HG03064 (cell line): ENCODE measurements at regions not wholly inside any gene's neighbourhood (a gene's known extent, or its start where the extent isn't known, plus 50 kb on each side); places are given as distances from the start of the nearest gene placed in this dataset.

ENCODE experiments used
- ATAC-seq: cut with Tn5 transposase; IDR thresholded peaks from one replicate; pipeline ENCODE4 v1.9.1; 2021; ENCODE audit warnings: low read depth; ENCODE audit not compliant: unreplicated experiment

- no peak for ATAC-seq
Measured at GRCh38 chr13:103983948-103984347, 917.7 kb upstream of the SLC10A2 start.

GRCh38 chr13:103976371-103976770 lies 910.2 kb upstream of the SLC10A2 start:
- ATAC-seq: no peak

- no peak for ATAC-seq
Measured at GRCh38 chr13:103973740-103974139, 907.5 kb upstream of the SLC10A2 start.

GRCh38 chr13:103969520-103970050 lies 903.4 kb upstream of the SLC10A2 start:
- ATAC-seq: no peak

GRCh38 chr13:103965506-103966243 lies 899.5 kb upstream of the SLC10A2 start:
- no peak for ATAC-seq

- ATAC-seq: no peak
Measured at GRCh38 chr13:103961784-103962183, 895.6 kb upstream of the SLC10A2 start.

GRCh38 chr13:103961129-103961528 lies 894.9 kb upstream of the SLC10A2 start:
- ATAC-seq: no peak

GRCh38 chr13:103960001-103960400 lies 893.8 kb upstream of the SLC10A2 start:
- ATAC-seq: no peak

- no peak for ATAC-seq
Measured at GRCh38 chr13:103958691-103959090, 892.5 kb upstream of the SLC10A2 start.

GRCh38 chr13:103957939-103958338 lies 891.7 kb upstream of the SLC10A2 start:
- ATAC-seq: no peak

GRCh38 chr13:103953859-103954258 lies 887.6 kb upstream of the SLC10A2 start:
- ATAC-seq: no peak

- ATAC-seq: no peak
Measured at GRCh38 chr13:103952183-103952582, 886.0 kb upstream of the SLC10A2 start.

- no peak for ATAC-seq
Measured at GRCh38 chr13:103948426-103948825, 882.2 kb upstream of the SLC10A2 start.

GRCh38 chr13:103945836-103946235 lies 879.6 kb upstream of the SLC10A2 start:
- ATAC-seq: no peak

- ATAC-seq: no peak
Measured at GRCh38 chr13:103941506-103942140, 875.4 kb upstream of the SLC10A2 start.

- ATAC-seq: no peak
Measured at GRCh38 chr13:103935117-103935516, 868.9 kb upstream of the SLC10A2 start.

GRCh38 chr13:103931885-103932284 lies 865.7 kb upstream of the SLC10A2 start:
- no peak for ATAC-seq

GRCh38 chr13:103931331-103931845 lies 865.2 kb upstream of the SLC10A2 start:
- ATAC-seq: no peak

GRCh38 chr13:103926118-103926517 lies 859.9 kb upstream of the SLC10A2 start:
- no peak for ATAC-seq

- no peak for ATAC-seq
Measured at GRCh38 chr13:103908911-103909310, 842.7 kb upstream of the SLC10A2 start.

- no peak for ATAC-seq
Measured at GRCh38 chr13:103908274-103908673, 842.1 kb upstream of the SLC10A2 start.

- no peak for ATAC-seq
Measured at GRCh38 chr13:103903790-103904189, 837.6 kb upstream of the SLC10A2 start.
